AG04449 (cell line): ENCODE measurements at regions not wholly inside any gene's neighbourhood (a gene's known extent, or its start where the extent isn't known, plus 50 kb on each side); places are given as distances from the start of the nearest gene placed in this dataset.

Source experiments
- CTCF ChIA-PET: fragments of 350-600 bp; formaldehyde crosslinking; extraction: SDS; loops from one replicate; lab custom pipeline; 2021; ENCODE audit warnings: antibody characterized with exemption; lab: Yijun Ruan, JAX
- POLR2A ChIA-PET: fragments of 400-600, 350-600 bp; formaldehyde crosslinking; extraction: SDS; loops from one replicate; lab custom pipeline; 2020; ENCODE audit warnings: antibody characterized with exemption, inconsistent platforms; lab: Yijun Ruan, JAX
- DNase-seq: peaks from one replicate; pipeline ENCODE4 v3.0.0-alpha.2; 2010; ENCODE audit warnings: low read depth, low spot score
- H3K4me3 ChIP-seq: 2 replicates; pipeline ENCODE4 v1.5.1; 2011; ENCODE audit warnings: low read depth, mild to moderate bottlenecking, control low read depth, low read length
- CTCF ChIP-seq: IDR thresholded peaks from one replicate; pipeline ENCODE4 v1.5.1; 2011; ENCODE audit warnings: mild to moderate bottlenecking, moderate library complexity, low read length, control low read depth, inconsistent platforms; ENCODE audit not compliant: insufficient read depth; ENCODE audit errors: missing control alignments

DNA sequence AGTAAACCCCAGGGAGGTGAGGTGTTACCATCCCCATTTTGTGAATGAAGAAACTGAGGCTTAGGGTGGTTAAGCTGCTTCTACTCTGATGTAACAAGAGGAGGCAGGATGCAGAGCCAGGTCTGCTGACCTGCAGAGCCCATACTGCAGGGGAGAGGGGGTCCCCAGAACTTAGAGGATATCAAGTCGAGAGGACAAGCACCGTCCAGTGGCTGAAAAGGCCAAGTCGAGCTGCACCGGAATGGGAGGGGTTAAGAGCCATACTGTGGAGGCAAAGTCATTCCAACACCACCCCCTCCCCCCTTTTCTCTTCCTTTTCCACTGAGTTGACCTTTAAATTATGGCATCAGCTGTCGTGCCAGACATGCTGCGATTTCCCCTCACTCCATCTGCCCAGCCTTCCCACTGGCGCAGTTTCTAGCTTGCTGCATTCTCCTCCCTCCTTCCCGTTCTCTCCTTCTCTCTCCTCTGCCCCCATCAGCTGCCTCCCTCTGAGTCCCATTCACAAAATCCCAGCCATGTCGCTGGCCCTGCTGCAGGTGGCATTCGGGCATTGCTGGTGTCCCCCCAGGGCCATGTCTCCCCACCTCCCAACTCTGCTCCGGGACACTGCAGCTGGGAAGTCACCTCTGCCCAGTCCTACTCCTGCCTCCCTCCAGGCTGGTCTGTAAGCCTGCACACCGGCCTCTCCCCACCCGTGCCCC is 346.9 kb downstream of the DYSF start:
- TF ChIP-seq CTCF = no peak
- POLR2A ChIA-PET = no interaction called here
- no peak overlapping the region for H3K4me3 ChIP-seq
- CTCF ChIA-PET = interaction anchor here (0.7 to 15.8 kb wide), 21 partner anchors 12 to 806 kb away, joined by 3 to 322 read pairs (median 8); no protein-coding TSS in a partner anchor
- no peak for DNase-seq

GRCh38 chr2:71799013-71799575 is 345.7 kb downstream of the DYSF start:
- no peak overlapping the region for H3K4me3 ChIP-seq
- DNase-seq = no peak
- no peak for TF ChIP-seq CTCF
- CTCF ChIA-PET = interaction anchor here (0.7 to 15.8 kb wide), 40 partner anchors 13 to 947 kb away, joined by 3 to 322 read pairs (median 5); no protein-coding TSS in a partner anchor
- POLR2A ChIA-PET = no interaction called here

GRCh38 chr2:71798266-71799012 is 345.1 kb downstream of the DYSF start:
- TF ChIP-seq CTCF = peak; percentile 81
- CTCF ChIA-PET = interaction anchor here (0.7 to 15.8 kb wide), 59 partner anchors 13 to 947 kb away, joined by 3 to 322 read pairs (median 4); no protein-coding TSS in a partner anchor
- DNase-seq = no peak
- POLR2A ChIA-PET = no interaction called here
- no peak overlapping the region for H3K4me3 ChIP-seq

DNA sequence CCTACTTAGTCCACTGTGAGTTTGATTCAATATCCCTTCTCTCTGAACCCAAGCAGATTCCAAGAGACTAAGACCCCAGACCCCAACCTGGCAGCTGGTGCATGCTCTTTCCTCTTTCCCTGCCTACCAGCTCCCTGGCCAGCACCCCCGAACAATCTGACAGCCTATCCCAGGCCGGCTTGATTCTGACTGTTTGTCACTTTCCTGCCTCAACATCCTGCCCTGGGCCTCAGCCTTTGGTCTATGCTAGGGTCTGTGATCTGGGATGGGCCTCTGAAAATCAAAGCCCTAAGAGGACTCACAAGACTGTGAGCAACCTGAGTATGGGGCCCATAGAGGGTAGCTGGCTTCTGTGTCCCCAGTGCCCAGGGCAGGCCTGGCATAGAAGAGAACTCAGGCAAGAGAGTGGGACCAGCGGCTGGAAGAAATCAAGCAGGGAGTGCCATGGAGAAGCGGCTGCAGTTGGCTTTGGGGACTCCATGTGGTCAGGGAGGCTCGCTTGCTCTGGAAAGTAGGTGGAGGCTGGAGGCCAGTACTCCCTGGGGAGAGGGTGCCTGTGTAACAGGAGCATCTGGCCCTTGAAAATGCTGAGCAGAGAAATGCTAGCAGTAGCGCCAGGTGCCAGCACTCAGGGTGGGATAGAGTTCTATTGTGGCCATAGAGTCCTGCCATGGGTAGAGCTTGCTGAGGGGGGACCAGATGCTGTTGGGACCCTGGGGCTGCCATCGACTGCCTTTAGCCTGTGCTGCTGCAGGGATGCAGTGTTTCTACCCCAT is 343.9 kb downstream of the DYSF start:
- TF ChIP-seq CTCF = no peak
- ChIA-PET CTCF (interaction anchor here (0.7 to 15.8 kb wide), 39 partner anchors 14 to 783 kb away, joined by 3 to 322 read pairs (median 6); no protein-coding TSS in a partner anchor), POLR2A (no interaction called here)
- no peak overlapping the region for H3K4me3 ChIP-seq
- no peak for DNase-seq

- ChIA-PET CTCF (interaction anchor here (0.7 to 15.8 kb wide), 21 partner anchors 13 to 785 kb away, joined by 3 to 322 read pairs (median 9); no protein-coding TSS in a partner anchor), POLR2A (no interaction called here)
- DNase-seq = no peak
Observed at GRCh38 chr2:71796174-71796593, 342.8 kb downstream of the DYSF start.

More at GRCh38 chr2:71796174-71796593, 342.8 kb downstream of the DYSF start:
- H3K4me3 ChIP-seq = no peak overlapping the region
- TF ChIP-seq CTCF = no peak
